NCI-H187 treated with DMSO at 0.1 percent for 48 hours (cell line): ENCODE measurements at regions not wholly inside any gene's neighbourhood (a gene's known extent, or its start where the extent isn't known, plus 50 kb on each side); places are given as distances from the start of the nearest gene placed in this dataset.
"Not testable (repeated sequence)": the region's sequence is repeated elsewhere in the genome, so short reads cannot be mapped to it uniquely, and the experiment has no call there.

Source experiments
- DNase-seq: peaks from one replicate; lab custom pipeline; 2025; lab: John Stamatoyannopoulos, UW

DNA sequence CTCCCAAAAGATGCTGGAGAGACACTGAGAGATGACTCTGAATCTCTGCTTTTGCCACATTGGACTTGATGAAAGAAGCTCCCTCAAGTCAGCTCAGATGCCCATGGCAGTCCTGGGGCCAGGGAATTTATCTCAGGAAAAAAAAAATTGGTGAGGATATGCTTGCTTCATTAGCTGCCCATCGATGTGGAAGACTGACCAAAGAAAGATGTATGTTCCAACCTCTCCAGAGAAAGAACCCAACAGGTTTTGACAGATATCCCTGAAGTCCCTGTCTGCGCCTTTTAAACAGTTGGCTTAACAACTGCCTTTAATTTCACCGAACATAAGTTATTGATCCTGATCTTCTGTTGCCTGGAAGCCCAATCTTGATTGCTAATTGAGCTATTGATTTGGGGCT lies 137.4 kb downstream of the TMEM114 start:
- no peak for DNase-seq

DNA sequence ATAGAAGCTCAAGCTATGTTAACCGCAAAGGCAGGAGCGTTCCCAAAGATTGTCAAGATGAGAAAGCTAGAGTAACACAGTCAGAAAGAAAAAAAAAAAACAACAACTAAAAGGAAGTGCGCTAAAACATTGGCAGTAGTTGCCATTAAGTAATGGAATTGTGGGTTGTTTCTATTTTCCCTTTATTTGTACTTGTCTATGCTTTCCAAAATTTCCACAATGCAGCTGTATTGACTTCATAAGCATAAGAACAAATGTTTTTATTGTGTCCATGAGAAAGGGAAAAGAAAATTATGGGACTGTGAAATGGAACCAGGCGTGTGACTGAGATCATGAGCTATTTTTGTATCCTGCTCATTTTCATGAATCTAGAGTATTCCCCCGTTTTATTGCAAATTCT lies 153.4 kb downstream of the TMEM114 start:
- no peak for DNase-seq

GRCh38 chr16:8431783-8432182 lies 158.5 kb downstream of the TMEM114 start:
- DNase-seq: no peak

- DNase-seq: no peak
Measured at GRCh38 chr16:8430401-8430800, 159.9 kb downstream of the TMEM114 start.

- DNase-seq: no peak
Measured at GRCh38 chr16:8426569-8426968, 163.7 kb downstream of the TMEM114 start.

- DNase-seq: no peak
Measured at GRCh38 chr16:8417145-8417544, 173.2 kb downstream of the TMEM114 start.

- no peak for DNase-seq
Measured at GRCh38 chr16:8408855-8409567, 181.3 kb downstream of the TMEM114 start.

GRCh38 chr16:8407351-8407750 lies 183.0 kb downstream of the TMEM114 start:
- DNase-seq: no peak

- no peak for DNase-seq
Measured at GRCh38 chr16:8403978-8404749, 186.1 kb downstream of the TMEM114 start.

- no peak for DNase-seq
Measured at GRCh38 chr16:8402981-8403843, 187.1 kb downstream of the TMEM114 start.

- DNase-seq: not testable (repeated sequence)
Measured at GRCh38 chr16:8400683-8401082, 189.6 kb downstream of the TMEM114 start.

- DNase-seq: no peak
Measured at GRCh38 chr16:8398548-8398947, 191.8 kb downstream of the TMEM114 start.

GRCh38 chr16:8397223-8397622 lies 193.1 kb downstream of the TMEM114 start:
- DNase-seq: no peak

DNA sequence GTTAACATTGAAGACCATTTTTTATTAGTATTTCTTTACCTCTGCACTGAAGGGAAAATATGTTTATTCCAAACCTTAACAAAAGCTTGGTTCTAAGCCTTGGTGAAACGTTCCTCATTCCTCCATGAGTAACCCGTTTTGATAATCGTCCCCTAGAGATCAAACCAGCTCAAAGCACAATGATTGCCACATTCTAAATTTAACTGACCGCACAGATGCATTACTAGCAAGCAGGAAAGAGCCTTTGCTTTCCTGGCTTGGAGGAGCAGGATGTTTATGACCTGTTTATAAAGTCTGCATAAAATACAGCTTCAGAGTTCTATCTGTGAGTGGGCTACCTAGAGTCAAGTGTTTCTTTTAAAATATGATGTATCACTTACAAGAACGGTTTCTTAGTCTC lies 193.8 kb downstream of the TMEM114 start:
- no peak for DNase-seq

DNA sequence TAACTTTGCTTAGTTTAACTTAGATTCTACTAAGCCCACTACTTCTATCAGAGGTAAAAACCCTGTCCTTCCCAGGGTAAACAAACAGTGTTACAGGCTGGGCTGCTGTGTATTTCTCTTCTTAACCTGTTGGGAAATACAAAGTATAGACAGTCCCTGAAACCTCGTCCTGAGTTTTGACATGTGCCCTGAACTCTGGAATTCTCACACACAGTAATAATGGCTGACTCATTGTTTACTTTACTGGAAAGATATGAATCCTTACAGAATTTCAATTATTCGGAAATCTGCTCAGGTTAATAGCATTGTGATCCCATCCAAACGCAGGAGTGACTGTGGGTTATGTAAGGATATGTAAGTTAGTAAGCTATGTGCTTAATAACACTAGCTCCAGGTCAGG lies 199.1 kb downstream of the TMEM114 start:
- no peak for DNase-seq

- no peak for DNase-seq
Measured at GRCh38 chr16:8388684-8389083, 201.6 kb downstream of the TMEM114 start.

DNA sequence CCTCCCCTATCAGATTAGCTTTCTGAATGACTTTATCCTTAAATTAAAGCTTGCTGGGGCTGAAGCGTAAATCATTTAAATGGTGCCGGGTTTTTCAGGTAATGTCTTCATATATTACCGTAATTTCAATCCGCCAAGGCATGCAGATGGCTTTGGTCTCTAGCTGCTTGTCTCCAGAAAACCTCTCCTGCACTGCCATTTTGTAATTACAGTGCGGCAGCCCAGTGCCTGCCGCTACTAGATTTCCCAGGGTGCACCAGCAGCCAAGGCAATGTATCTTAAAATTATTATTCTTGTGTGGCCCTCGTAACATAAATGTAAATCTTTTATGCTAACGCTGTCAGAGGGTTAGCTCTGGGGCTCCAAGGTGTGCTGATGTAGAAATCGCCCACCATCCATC lies 208.5 kb downstream of the TMEM114 start:
- DNase-seq: no peak

- DNase-seq: no peak
Measured at GRCh38 chr16:8380311-8380710, 210.0 kb downstream of the TMEM114 start.

- no peak for DNase-seq
Measured at GRCh38 chr16:8377864-8378263, 212.4 kb downstream of the TMEM114 start.

- no peak for DNase-seq
Measured at GRCh38 chr16:8376858-8377257, 213.5 kb downstream of the TMEM114 start.

- DNase-seq: no peak
Measured at GRCh38 chr16:8376430-8376829, 213.9 kb downstream of the TMEM114 start.

DNA sequence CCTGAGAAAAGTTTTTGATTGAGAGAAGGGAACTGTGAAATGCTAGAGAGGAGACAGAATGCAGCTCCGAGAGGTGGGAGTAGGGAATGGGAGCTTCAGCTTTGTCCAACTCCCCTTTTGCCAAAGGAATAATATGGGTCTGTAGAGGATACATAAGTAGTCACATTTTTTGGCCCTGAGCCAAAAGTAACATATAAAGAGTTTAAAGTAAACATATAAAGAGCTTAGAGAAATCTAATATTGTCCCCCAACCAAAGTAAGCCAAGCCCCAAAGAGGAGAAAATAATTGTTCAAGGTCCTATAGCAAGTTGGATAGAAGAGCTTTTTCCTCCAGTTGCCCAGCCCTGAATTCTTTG lies 215.1 kb downstream of the TMEM114 start:
- DNase-seq: no peak
